Upper lobe of right lung (tissue), 1 donor: ENCODE measurements at regions not wholly inside any gene's neighbourhood (a gene's known extent, or its start where the extent isn't known, plus 50 kb on each side); places are given as distances from the start of the nearest gene placed in this dataset.

Experiments used
- ATAC-seq: fragments of 200-7000 bp; cut with Tn5 transposase; one replicate; pipeline ENCODE4 v1.9.1; 2020; ENCODE audit warnings: mild to moderate bottlenecking, moderate library complexity
- DNase-seq: peaks from one replicate; pipeline ENCODE4 v3.0.0-alpha.2; 2020
- H3K27ac ChIP-seq: fragments of 200-600 bp; one replicate; pipeline ENCODE4 v1.8.0; 2022
- H3K27me3 ChIP-seq: fragments of 200-600 bp; one replicate; pipeline ENCODE4 v1.8.0; 2022; ENCODE audit warnings: mild to moderate bottlenecking
- H3K36me3 ChIP-seq: fragments of 200-600 bp; one replicate; pipeline ENCODE4 v1.8.0; 2022
- H3K4me1 ChIP-seq: fragments of 200-600 bp; one replicate; pipeline ENCODE4 v1.8.0; 2022
- H3K4me3 ChIP-seq: fragments of 200-600 bp; one replicate; pipeline ENCODE4 v1.8.0; 2022; ENCODE audit warnings: mild to moderate bottlenecking
- H3K9me3 ChIP-seq: fragments of 200-600 bp; one replicate; pipeline ENCODE4 v1.8.0; 2022
- intact Hi-C: fragments of 100-400 bp; cut with DNase I; formaldehyde crosslinking; loops from one replicate; pipeline ENCODE4 v1.11.0; 2022
- TF ChIP-seq, protein P1 (sequence below): fragments of 200-600 bp; IDR thresholded peaks from one replicate; pipeline ENCODE4 v1.8.0; 2022; ENCODE audit warnings: antibody characterized with exemption
- donor health status: DM: no; HTN: yes; CAD: no; lungs with severe emphysema.

DNA sequence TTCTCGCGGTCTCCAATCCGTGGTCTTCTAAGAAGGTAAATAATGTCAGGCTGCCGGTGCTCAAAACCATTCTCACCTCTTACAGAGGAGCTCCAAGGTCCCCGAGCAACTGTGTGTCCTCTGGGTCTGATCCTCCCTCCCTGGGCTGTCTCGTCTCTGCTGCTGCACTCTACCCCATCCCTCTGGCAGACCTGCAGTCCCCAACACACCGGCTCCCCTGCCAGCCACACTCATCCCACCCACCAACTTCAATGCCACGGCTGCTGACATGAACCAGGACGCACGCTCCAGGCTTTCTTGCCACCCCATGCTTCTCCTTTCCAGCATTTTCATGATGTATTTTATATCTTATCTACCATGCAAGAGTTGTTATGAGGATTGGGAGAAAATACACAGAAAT lies 559.5 kb upstream of the SALL3 start:
- TF ChIP-seq, protein P1, sequence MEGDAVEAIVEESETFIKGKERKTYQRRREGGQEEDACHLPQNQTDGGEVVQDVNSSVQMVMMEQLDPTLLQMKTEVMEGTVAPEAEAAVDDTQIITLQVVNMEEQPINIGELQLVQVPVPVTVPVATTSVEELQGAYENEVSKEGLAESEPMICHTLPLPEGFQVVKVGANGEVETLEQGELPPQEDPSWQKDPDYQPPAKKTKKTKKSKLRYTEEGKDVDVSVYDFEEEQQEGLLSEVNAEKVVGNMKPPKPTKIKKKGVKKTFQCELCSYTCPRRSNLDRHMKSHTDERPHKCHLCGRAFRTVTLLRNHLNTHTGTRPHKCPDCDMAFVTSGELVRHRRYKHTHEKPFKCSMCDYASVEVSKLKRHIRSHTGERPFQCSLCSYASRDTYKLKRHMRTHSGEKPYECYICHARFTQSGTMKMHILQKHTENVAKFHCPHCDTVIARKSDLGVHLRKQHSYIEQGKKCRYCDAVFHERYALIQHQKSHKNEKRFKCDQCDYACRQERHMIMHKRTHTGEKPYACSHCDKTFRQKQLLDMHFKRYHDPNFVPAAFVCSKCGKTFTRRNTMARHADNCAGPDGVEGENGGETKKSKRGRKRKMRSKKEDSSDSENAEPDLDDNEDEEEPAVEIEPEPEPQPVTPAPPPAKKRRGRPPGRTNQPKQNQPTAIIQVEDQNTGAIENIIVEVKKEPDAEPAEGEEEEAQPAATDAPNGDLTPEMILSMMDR, result no peak
- no peaks in the 10 kb centered on the region for H3K9me3 ChIP-seq
- no peaks in the 10 kb centered on the region for H3K27me3 ChIP-seq
- H3K27ac ChIP-seq, result no peak overlapping the region
- H3K4me1 ChIP-seq, result no peaks in the 10 kb centered on the region
- ATAC-seq (no peak), DNase-seq (no peak)
- intact Hi-C loops, result no loop called here
- no peaks in the 10 kb centered on the region for H3K36me3 ChIP-seq
- no peak overlapping the region for H3K4me3 ChIP-seq

DNA sequence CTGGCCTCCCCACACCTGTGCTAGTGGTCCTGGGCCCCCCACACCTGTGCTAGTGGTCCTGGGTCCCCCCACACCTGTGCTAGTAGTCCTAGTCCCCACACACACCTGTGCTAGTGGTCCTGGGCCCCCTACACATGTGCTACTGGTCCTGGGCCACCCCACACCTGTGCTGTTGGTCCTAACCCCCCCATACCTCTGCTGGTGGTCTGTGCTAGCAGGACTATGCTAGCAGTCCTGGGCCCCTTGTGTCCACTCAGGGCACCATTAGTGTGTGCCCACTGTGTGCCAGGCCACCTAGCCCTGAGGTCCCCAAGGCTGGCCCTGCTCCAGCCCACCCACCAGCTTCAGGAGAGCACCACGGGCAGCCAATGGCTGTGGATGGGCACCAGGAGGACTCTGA lies 558.2 kb upstream of the SALL3 start:
- H3K36me3 ChIP-seq, result no peaks in the 10 kb centered on the region
- ATAC-seq (peak; percentile 10), DNase-seq (no peak)
- no peak overlapping the region for H3K27ac ChIP-seq
- H3K4me3 ChIP-seq, result no peak overlapping the region
- H3K9me3 ChIP-seq, result no peaks in the 10 kb centered on the region
- H3K27me3 ChIP-seq, result no peaks in the 10 kb centered on the region
- intact Hi-C loops, result no loop called here
- TF ChIP-seq, protein P1, result no peak
- H3K4me1 ChIP-seq, result no peaks in the 10 kb centered on the region

DNA sequence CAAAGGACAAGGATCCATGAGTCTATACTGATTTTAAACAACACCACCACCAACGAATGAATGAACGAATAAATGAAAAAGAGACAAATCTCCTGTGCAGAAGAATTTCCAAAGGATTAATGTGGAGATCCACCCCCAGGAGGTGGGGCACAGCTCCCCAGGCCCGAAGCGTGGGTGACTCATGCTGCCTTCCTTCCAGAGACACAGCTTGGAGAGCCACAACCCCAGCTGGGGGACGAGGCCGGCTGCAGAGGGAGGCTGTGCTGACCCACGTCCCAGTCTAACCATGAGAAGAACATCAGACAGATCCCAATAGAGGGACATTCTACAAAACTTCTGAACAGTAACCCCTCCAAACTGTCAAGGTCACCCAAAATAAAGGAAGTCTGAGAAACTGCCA lies 557.3 kb upstream of the SALL3 start:
- no peaks in the 10 kb centered on the region for H3K27me3 ChIP-seq
- H3K9me3 ChIP-seq, result no peaks in the 10 kb centered on the region
- no peak overlapping the region for H3K27ac ChIP-seq
- no peaks in the 10 kb centered on the region for H3K36me3 ChIP-seq
- H3K4me1 ChIP-seq, result no peaks in the 10 kb centered on the region
- no peak overlapping the region for H3K4me3 ChIP-seq
- TF ChIP-seq, protein P1, result no peak
- ATAC-seq (no peak), DNase-seq (no peak)
- intact Hi-C loops, result no loop called here

DNA sequence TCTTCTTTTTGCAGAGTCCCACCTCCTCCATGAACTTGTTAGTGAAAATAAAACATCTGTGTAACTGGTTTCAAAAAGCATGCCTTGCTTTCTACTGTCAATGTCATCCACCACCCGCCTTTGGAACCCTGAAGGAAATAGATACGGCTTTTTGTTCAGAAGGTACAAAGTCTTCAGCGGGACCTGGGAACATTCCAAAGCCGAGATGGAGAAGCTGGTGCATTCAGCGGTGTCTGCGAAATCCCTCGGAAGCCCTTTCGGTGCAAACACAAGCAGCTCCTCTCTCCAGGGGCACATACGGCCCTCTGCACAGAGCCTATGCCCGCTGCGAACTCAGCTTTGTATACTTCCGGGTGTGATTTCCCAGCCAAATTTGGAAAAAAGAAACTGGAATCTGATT lies 555.8 kb upstream of the SALL3 start:
- Histone ChIP-seq H3K27me3 (no peaks in the 10 kb centered on the region), H3K27ac (no peak overlapping the region), H3K9me3 (no peaks in the 10 kb centered on the region), H3K36me3 (no peaks in the 10 kb centered on the region), H3K4me1 (no peaks in the 10 kb centered on the region), H3K4me3 (no peak overlapping the region)
- intact Hi-C loops, result no loop called here
- DNase-seq (no peak), ATAC-seq (no peak)
- TF ChIP-seq, protein P1, result no peak

DNA sequence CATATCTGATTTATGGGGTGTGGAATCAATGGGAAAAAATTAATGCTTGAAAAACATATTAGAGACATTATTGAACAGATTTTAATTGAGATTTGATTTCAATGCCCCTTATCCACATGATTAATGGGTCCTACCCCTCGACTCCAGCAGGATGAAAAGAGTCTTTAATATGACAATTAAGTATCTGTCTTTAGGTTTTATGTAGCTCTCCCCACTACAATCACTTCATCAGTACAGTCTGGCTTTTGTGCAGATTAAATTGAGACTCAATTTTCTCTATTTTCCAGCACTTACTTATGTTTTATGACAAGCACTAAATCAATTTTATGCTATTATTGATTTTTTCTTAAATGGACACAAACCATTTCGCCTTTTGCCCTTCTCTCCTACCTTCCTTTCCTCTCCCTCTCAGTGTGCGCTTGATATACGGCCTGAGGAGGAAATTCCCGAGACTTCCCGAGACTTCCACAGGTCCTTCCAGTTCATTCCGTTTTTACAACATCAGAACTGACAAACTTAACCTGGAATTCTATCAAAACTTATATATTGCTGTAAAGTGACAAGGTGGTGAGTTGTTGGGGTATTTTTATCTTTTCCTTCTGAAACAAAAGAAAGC lies 555.1 kb upstream of the SALL3 start:
- TF ChIP-seq, protein P1, result no peak
- Histone ChIP-seq H3K4me1 (no peaks in the 10 kb centered on the region), H3K4me3 (no peak overlapping the region), H3K9me3 (no peaks in the 10 kb centered on the region), H3K27ac (no peak overlapping the region), H3K36me3 (no peaks in the 10 kb centered on the region), H3K27me3 (no peaks in the 10 kb centered on the region)
- DNase-seq, result no peak
- ATAC-seq, result no peak
- intact Hi-C loops, result no loop called here

DNA sequence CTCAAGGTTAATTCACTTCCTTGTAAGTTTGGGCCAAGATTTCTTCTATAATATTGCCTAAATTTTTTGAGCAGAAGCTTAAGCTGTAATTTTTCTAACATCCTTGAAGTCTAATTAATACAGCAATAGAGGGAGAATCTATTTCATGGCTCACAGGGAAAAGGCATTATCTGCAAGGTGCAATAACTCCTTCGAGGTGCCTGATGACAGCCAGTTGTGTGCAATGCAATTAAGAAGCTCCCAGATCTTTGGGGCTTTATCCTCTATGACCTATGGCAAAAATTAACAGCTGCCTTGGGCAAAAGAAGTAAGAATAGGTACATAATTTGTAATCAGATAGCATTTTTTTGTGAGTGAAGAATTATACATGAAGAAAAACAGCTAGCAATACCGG lies 554.6 kb upstream of the SALL3 start:
- intact Hi-C loops, result no loop called here
- TF ChIP-seq, protein P1, result no peak
- H3K36me3 ChIP-seq, result no peaks in the 10 kb centered on the region
- no peak overlapping the region for H3K4me3 ChIP-seq
- ATAC-seq (no peak), DNase-seq (no peak)
- no peaks in the 10 kb centered on the region for H3K4me1 ChIP-seq
- no peaks in the 10 kb centered on the region for H3K27me3 ChIP-seq
- no peak overlapping the region for H3K27ac ChIP-seq
- H3K9me3 ChIP-seq, result no peaks in the 10 kb centered on the region
